Transverse colon (tissue), 4 donors: ENCODE measurements at regions not wholly inside any gene's neighbourhood (a gene's known extent, or its start where the extent isn't known, plus 50 kb on each side); places are given as distances from the start of the nearest gene placed in this dataset.

Experiments used
- DNase-seq: peaks from one replicate; pipeline ENCODE4 v3.0.0-alpha.2; 2019
- H3K27ac ChIP-seq, 4 donors: fragments of 200-600 bp; sonication (generic); 2 replicates each; pipeline ENCODE4 v1.5.1; 2016 to 2018; ENCODE audit warnings: inconsistent platforms in 4 of 4
- H3K27me3 ChIP-seq: fragments of 200-600 bp; sonication (generic); 2 replicates; pipeline ENCODE4 v1.5.1; 2017; ENCODE audit warnings: inconsistent platforms
- H3K36me3 ChIP-seq, 4 donors: fragments of 200-600 bp; sonication (generic); 2 replicates each; pipeline ENCODE4 v1.5.1; 2017 to 2019; ENCODE audit warnings: inconsistent platforms in 4 of 4
- H3K4me1 ChIP-seq, 4 donors: fragments of 200-600 bp; sonication (generic); 2 replicates each; pipeline ENCODE4 v1.5.1; 2017 to 2020; ENCODE audit warnings: inconsistent platforms in 4 of 4
- H3K4me3 ChIP-seq, 4 donors: fragments of 200-600 bp; sonication (generic); 1 replicate in 1 of 4; 2 replicates in 3 of 4; pipeline versions ENCODE4 v1.5.1 to v1.6.1; 2017 to 2019; ENCODE audit warnings: inconsistent platforms in 4 of 4
- H3K9me3 ChIP-seq, 2 donors: fragments of 200-600 bp; sonication (generic); 2 replicates each; pipeline ENCODE4 v1.5.1; 2017 to 2019; ENCODE audit warnings: inconsistent platforms in 2 of 2
- CTCF ChIP-seq, 5 experiments: fragments of 200-600 bp in 3 of 5; fragments of 450-650 bp in 2 of 5; sonication (generic) in 3 of 5; IDR thresholded peaks; 1 replicate in 2 of 5; 2 replicates in 3 of 5; pipeline ENCODE4 v1.5.1; 2016 to 2017; ENCODE audit warnings: antibody characterized with exemption in 5 of 5, inconsistent platforms in 3 of 5, mild to moderate bottlenecking in 2 of 5, moderate library complexity in 1 of 5
- EP300 ChIP-seq: sonication (generic); formaldehyde crosslinking; IDR thresholded peaks from one replicate; pipeline ENCODE4 v1.6.1; 2017; ENCODE audit warnings: antibody characterized with exemption, low read depth
- POLR2A ChIP-seq: fragments of 450-650 bp; IDR thresholded peaks from one replicate; pipeline ENCODE4 v1.6.1; 2016; ENCODE audit warnings: antibody characterized with exemption, mild to moderate bottlenecking, moderate library complexity
- POLR2AphosphoS5 ChIP-seq, 3 donors: sonication (generic); formaldehyde crosslinking; IDR thresholded peaks; one replicate each; pipeline ENCODE4 v1.6.1; 2016; ENCODE audit warnings: antibody characterized with exemption in 3 of 3
- WGBS, 2 donors: methylation state at CpG; one replicate each; pipeline ENCODE4 v1.1.5; 2018; ENCODE audit warnings: low coverage in 1 of 2; 5-methylcytosine and 5-hydroxymethylcytosine counted together
- in situ Hi-C, 4 donors: fragments of 200-750 bp; cut with MboI; loops; one replicate each; pipeline versions ENCODE4 v1.15.0 to v1.15.1; 2017; ENCODE audit warnings: low sequenced_read_pairs in 3 of 4, low pct_ligation_motif_present in 1 of 4, low pct_unique_long_range_greater_than_20kb in 1 of 4
- intact Hi-C: fragments of 100-400 bp; cut with DNase I; formaldehyde crosslinking; loops from one replicate; pipeline ENCODE4 v1.15.1; 2023; ENCODE audit warnings: low total_unique reads

- Histone ChIP-seq H3K27me3 (peaks cover 4% of the 10 kb centered on the region), H3K27ac (no peak overlapping the region), H3K4me3 (no peak overlapping the region), H3K9me3 (no peaks in the 10 kb centered on the region), H3K4me1 (peaks cover 0 to 3% (median 0%) of the 10 kb centered on the region in 4 donors), H3K36me3 (no peaks in the 10 kb centered on the region)
- intact Hi-C loops (no loop called here), in situ Hi-C loops (no loop called here)
- TF ChIP-seq POLR2AphosphoS5 (IDR thresholded peaks at IDR 0.05) (no peak), POLR2A (no peak), EP300 (no peak), CTCF (IDR thresholded peaks at IDR 0.05) (no peak)
- no peak for DNase-seq
- 80 to 88% methylated on average over 1 to 3 of the region's 3 CpGs for WGBS, 2 donors
Measured at GRCh38 chr6:3631186-3631585, 120.3 kb downstream of the PXDC1 start.

GRCh38 chr6:3630258-3630835, 121.2 kb downstream of the PXDC1 start:
- Histone ChIP-seq H3K27ac (no peak overlapping the region), H3K4me1 (peaks cover 0 to 3% (median 0%) of the 10 kb centered on the region in 4 donors), H3K9me3 (no peaks in the 10 kb centered on the region), H3K27me3 (peaks cover 10% of the 10 kb centered on the region), H3K36me3 (no peaks in the 10 kb centered on the region), H3K4me3 (no peak overlapping the region)
- WGBS, 2 donors, result 40 to 86% methylated on average over 1 to 4 of the region's 4 CpGs
- TF ChIP-seq POLR2AphosphoS5 (IDR thresholded peaks at IDR 0.05), result no peak
- no peak for TF ChIP-seq POLR2A
- no peak for TF ChIP-seq CTCF (IDR thresholded peaks at IDR 0.05)
- TF ChIP-seq EP300, result no peak
- intact Hi-C loops (no loop called here), in situ Hi-C loops (no loop called here)
- DNase-seq, result no peak

GRCh38 chr6:3627956-3628835, 123.3 kb downstream of the PXDC1 start:
- DNase-seq, result no peak
- intact Hi-C loops, result no loop called here
- peaks cover 0 to 3% (median 0%) of the 10 kb centered on the region in 4 donors for H3K4me1 ChIP-seq
- TF ChIP-seq POLR2AphosphoS5 (IDR thresholded peaks at IDR 0.05), result no peak
- no peak for TF ChIP-seq EP300
- H3K36me3 ChIP-seq, result no peaks in the 10 kb centered on the region
- H3K9me3 ChIP-seq, result no peaks in the 10 kb centered on the region
- in situ Hi-C loops, result no loop called here
- 36 to 49% methylated on average over 15 to 20 of the region's 20 CpGs for WGBS, 2 donors
- H3K4me3 ChIP-seq, result no peak overlapping the region
- no peak overlapping the region for H3K27ac ChIP-seq
- peaks cover 19% of the 10 kb centered on the region for H3K27me3 ChIP-seq

GRCh38 chr6:3627501-3627900, 124.0 kb downstream of the PXDC1 start:
- TF ChIP-seq CTCF (IDR thresholded peaks at IDR 0.05), result no peak
- H3K4me3 ChIP-seq, result no peak overlapping the region
- intact Hi-C loops, result no loop called here

More at GRCh38 chr6:3627501-3627900, 124.0 kb downstream of the PXDC1 start:
- H3K27ac ChIP-seq, result no peak overlapping the region
- no peaks in the 10 kb centered on the region for H3K36me3 ChIP-seq
- no peak for DNase-seq
- H3K9me3 ChIP-seq, result no peaks in the 10 kb centered on the region
- H3K4me1 ChIP-seq, result no peaks in the 10 kb centered on the region
- WGBS, 2 donors, result 73 to 87% methylated on average over 7 to 9 of the region's 9 CpGs
- peaks cover 20% of the 10 kb centered on the region for H3K27me3 ChIP-seq
- in situ Hi-C loops, result no loop called here
